ENCODE measurements at regions not wholly inside any gene's neighbourhood (a gene's known extent, or its start where the extent isn't known, plus 50 kb on each side); places are given as distances from the start of the nearest gene placed in this dataset.

GRCh38 chr2:130264501-130264900 lies 66.3 kb upstream of the TUBA3E start:
- Mint-ChIP-seq H3K9me3 (peaks cover 0 to 2% of the 10 kb centered on the region in 2 experiments; a peak in 2 of 5 replicates), H3K4me3 (no peak overlapping the region), H3K4me1 (peaks cover 6 to 13% of the 10 kb centered on the region in 2 experiments; a peak in 3 of 4 replicates), H3K36me3 (ENCODE audit: insufficient read depth in 1 of 3, low read depth in 3 of 3) (no peaks in the 10 kb centered on the region; a peak in 1 of 7 replicates), H3K27me3 (ENCODE audit: low read depth) (peaks cover 7% of the 10 kb centered on the region), H3K27ac (peak overlapping the region in 1 of 3 experiments; percentile 53; a peak in 1 of 7 replicates)
- no peaks in the 10 kb centered on the region for H3K9me3 ChIP-seq (ENCODE audit: control insufficient read depth, low read depth, low read length)
- H3K4me1 ChIP-seq (ENCODE audit: insufficient read depth, low read length), result no peaks in the 10 kb centered on the region
- no peak overlapping the region for H3K9ac ChIP-seq (ENCODE audit: extremely low read depth, insufficient read length, low read length)
- no peaks in the 10 kb centered on the region for H3K79me1 ChIP-seq (ENCODE audit: insufficient read depth, low read depth, low read length, poor library complexity, severe bottlenecking)
- H2BK5ac ChIP-seq (ENCODE audit: insufficient read length, low read length), result no peak overlapping the region
- no peak overlapping the region for H3K23ac ChIP-seq (ENCODE audit: insufficient read length, low read depth, low read length)
- H3K27ac ChIP-seq (ENCODE audit: insufficient read length, low read depth, low read length), result no peak overlapping the region
- no peak overlapping the region for H3K14ac ChIP-seq (ENCODE audit: insufficient read depth, low read length)
- H3K4ac ChIP-seq (ENCODE audit: low read depth, low read length), result no peak overlapping the region
- H2AFZ ChIP-seq (ENCODE audit: low read length), result no peak overlapping the region
- no peak overlapping the region for H2BK20ac ChIP-seq (ENCODE audit: low read depth, low read length, poor library complexity, severe bottlenecking)
- no peak overlapping the region for H2BK120ac ChIP-seq (ENCODE audit: low read depth, low read length, poor library complexity, severe bottlenecking)
- H4K5ac ChIP-seq (ENCODE audit: insufficient read length, low read depth, low read length), result no peak overlapping the region
- H3K4me2 ChIP-seq (ENCODE audit: insufficient read depth, insufficient read length, low read length), result no peak overlapping the region
- no peaks in the 10 kb centered on the region for H4K20me1 ChIP-seq (ENCODE audit: control insufficient read depth, insufficient read depth, insufficient read length)
- no peaks in the 10 kb centered on the region for H3K79me2 ChIP-seq (ENCODE audit: insufficient read depth, low read length)
- no peak overlapping the region for H2AK5ac ChIP-seq (ENCODE audit: insufficient read length, low read length)
- H3K18ac ChIP-seq (ENCODE audit: insufficient read length, low read depth, low read length), result no peak overlapping the region
- no peak overlapping the region for H4K91ac ChIP-seq (ENCODE audit: insufficient read length, low read depth, low read length)
- no CpG with 5 or more reads among the region's 5 CpGs for WGBS (ENCODE audit: extremely low coverage, insufficient read length, low lambda C conversion rate)
- H4K8ac ChIP-seq (replicated peaks; ENCODE audit: insufficient read length, low read depth, low read length), result no peak overlapping the region
- H2BK12ac ChIP-seq (ENCODE audit: insufficient read length, low read depth, low read length), result no peak overlapping the region
- H3K56ac ChIP-seq (ENCODE audit: insufficient read length, low read depth, low read length), result no peak overlapping the region
- no peaks in the 10 kb centered on the region for H3K27me3 ChIP-seq (ENCODE audit: insufficient read depth, low read length)
- no peaks in the 10 kb centered on the region for H3K23me2 ChIP-seq (ENCODE audit: insufficient read length, low read depth, low read length, poor library complexity, severe bottlenecking)
- H3T11ph ChIP-seq (ENCODE audit: low read length), result no peak overlapping the region
- DNase-seq, result no peak
- H2BK15ac ChIP-seq (ENCODE audit: low read depth, low read length), result no peak overlapping the region
- TF ChIP-seq, protein P1, sequence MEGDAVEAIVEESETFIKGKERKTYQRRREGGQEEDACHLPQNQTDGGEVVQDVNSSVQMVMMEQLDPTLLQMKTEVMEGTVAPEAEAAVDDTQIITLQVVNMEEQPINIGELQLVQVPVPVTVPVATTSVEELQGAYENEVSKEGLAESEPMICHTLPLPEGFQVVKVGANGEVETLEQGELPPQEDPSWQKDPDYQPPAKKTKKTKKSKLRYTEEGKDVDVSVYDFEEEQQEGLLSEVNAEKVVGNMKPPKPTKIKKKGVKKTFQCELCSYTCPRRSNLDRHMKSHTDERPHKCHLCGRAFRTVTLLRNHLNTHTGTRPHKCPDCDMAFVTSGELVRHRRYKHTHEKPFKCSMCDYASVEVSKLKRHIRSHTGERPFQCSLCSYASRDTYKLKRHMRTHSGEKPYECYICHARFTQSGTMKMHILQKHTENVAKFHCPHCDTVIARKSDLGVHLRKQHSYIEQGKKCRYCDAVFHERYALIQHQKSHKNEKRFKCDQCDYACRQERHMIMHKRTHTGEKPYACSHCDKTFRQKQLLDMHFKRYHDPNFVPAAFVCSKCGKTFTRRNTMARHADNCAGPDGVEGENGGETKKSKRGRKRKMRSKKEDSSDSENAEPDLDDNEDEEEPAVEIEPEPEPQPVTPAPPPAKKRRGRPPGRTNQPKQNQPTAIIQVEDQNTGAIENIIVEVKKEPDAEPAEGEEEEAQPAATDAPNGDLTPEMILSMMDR (conservative IDR thresholded peaks at IDR 0.05), result no peak

Data from H9 (cell line).